ENCODE measurements at regions not wholly inside any gene's neighbourhood (a gene's known extent, or its start where the extent isn't known, plus 50 kb on each side); places are given as distances from the start of the nearest gene placed in this dataset.

DNA sequence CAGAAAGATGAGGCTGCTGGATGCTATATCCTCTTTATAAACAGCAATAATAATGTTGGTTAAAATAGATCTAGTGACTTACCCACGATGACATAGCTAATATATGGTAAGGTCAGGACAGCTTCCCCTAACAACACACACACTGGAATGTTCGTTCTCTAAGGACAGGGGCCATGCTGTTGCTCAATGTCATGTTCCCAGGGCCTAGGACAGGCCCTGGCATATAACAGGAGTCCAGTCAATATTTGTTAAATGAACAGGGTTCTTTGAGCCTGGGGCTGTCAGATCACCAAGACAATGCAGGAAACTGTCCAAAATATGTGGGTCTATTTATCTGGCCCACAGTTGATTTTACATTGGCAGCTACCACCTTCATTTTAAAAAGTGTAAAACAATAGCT, 207.1 kb upstream of the MEX3C start:
- Histone ChIP-seq H3K27ac (no peak overlapping the region), H3K4me2 (ENCODE audit: low read length) (no peak overlapping the region), H3K9me3 (ENCODE audit: control insufficient read depth, low read length) (no peaks in the 10 kb centered on the region), H3K4me1 (no peaks in the 10 kb centered on the region), H3K9ac (no peak overlapping the region), H3K79me2 (no peaks in the 10 kb centered on the region), H2AFZ (no peak overlapping the region), H3K4me3 (ENCODE audit: low read depth, low read length) (no peak overlapping the region), H3K27me3 (ENCODE audit: control insufficient read depth, insufficient read depth, low read length) (no peaks in the 10 kb centered on the region), H3K36me3 (ENCODE audit: control insufficient read depth, insufficient read depth, low read length) (no peaks in the 10 kb centered on the region)
- TF ChIP-seq CTCF (IDR thresholded peaks at IDR 0.05), result no peak

DNA sequence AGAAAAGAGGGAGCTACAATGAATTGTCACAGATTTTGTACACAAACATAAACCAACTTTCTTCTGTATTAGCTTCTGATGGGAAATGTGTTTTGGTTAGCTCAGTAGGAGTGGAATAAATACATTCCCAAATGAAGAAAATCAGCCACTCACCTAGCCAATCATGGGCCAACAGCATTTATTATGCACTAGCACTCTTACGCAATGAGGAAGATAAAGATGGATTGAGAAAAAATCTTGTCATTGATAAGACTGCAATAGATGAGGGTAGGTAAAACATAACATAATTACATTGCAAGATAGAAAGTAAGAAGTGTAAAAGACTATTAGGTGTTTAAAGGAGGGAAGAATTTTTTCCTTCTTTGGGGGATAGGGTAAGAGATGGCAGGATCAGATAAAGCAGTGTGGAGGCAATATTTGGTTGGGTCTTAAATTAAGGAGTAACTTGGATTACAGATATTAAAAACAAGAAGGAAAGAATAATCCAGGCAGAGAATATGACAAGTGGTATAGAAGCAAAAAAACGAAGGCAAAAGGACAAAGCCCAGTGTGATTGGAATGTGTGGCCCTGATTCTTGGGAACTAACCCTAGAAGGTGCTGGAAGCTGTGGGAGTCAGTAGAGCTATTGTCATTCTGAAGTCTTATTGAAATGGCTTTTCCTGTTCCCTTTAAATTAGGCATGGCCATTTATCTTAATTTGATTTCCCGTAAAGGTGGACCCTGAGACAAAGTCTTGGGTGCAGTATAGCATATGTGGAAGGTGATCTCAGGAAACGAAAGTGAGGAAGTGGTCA, 208.4 kb upstream of the MEX3C start:
- Histone ChIP-seq H3K4me1 (no peaks in the 10 kb centered on the region), H3K9ac (no peak overlapping the region), H2AFZ (no peak overlapping the region), H3K27me3 (ENCODE audit: control insufficient read depth, insufficient read depth, low read length) (no peaks in the 10 kb centered on the region), H3K4me3 (ENCODE audit: low read depth, low read length) (no peak overlapping the region), H3K27ac (no peak overlapping the region), H3K36me3 (ENCODE audit: control insufficient read depth, insufficient read depth, low read length) (no peaks in the 10 kb centered on the region), H3K9me3 (ENCODE audit: control insufficient read depth, low read length) (no peaks in the 10 kb centered on the region), H3K4me2 (ENCODE audit: low read length) (no peak overlapping the region), H3K79me2 (no peaks in the 10 kb centered on the region)
- TF ChIP-seq CTCF (IDR thresholded peaks at IDR 0.05), result no peak

GRCh38 chr18:51417643-51418483, 220.4 kb upstream of the MEX3C start:
- Histone ChIP-seq H3K9ac (no peak overlapping the region), H2AFZ (no peak overlapping the region), H3K4me2 (ENCODE audit: low read length) (no peak overlapping the region), H3K4me1 (no peaks in the 10 kb centered on the region), H3K27ac (no peak overlapping the region), H3K27me3 (ENCODE audit: control insufficient read depth, insufficient read depth, low read length) (no peaks in the 10 kb centered on the region), H3K9me3 (ENCODE audit: control insufficient read depth, low read length) (no peaks in the 10 kb centered on the region), H3K79me2 (no peaks in the 10 kb centered on the region), H3K4me3 (ENCODE audit: low read depth, low read length) (no peak overlapping the region), H3K36me3 (ENCODE audit: control insufficient read depth, insufficient read depth, low read length) (no peaks in the 10 kb centered on the region)
- TF ChIP-seq CTCF (IDR thresholded peaks at IDR 0.05), result no peak

DNA sequence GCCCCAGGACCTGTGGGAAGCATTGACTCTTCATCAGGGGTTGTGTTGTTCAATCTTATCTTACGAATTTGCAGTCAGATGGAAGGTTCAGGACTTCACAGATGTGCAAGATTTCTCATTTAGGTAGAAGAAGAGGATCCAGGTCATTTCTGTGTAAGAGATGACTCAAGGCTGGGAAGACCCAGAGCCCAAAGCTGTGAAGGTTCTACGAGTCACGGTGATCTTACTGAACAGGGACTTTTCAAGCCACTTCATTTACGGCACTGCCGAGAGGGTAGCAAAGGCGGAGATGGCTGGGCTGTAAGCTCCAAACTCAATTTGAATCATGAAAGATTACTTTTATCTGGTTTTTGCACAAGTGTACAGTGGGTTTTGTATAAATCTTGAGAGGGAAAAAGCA, 228.0 kb upstream of the MEX3C start:
- H3K9ac ChIP-seq, result no peak overlapping the region
- H2AFZ ChIP-seq, result no peak overlapping the region
- no peak overlapping the region for H3K4me2 ChIP-seq (ENCODE audit: low read length)
- no peaks in the 10 kb centered on the region for H3K36me3 ChIP-seq (ENCODE audit: control insufficient read depth, insufficient read depth, low read length)
- H3K79me2 ChIP-seq, result no peaks in the 10 kb centered on the region
- no peak for TF ChIP-seq CTCF (IDR thresholded peaks at IDR 0.05)
- H3K27me3 ChIP-seq (ENCODE audit: control insufficient read depth, insufficient read depth, low read length), result no peaks in the 10 kb centered on the region
- H3K4me3 ChIP-seq (ENCODE audit: low read depth, low read length), result no peak overlapping the region
- no peaks in the 10 kb centered on the region for H3K4me1 ChIP-seq
- H3K9me3 ChIP-seq (ENCODE audit: control insufficient read depth, low read length), result no peaks in the 10 kb centered on the region
- H3K27ac ChIP-seq, result no peak overlapping the region

All from parathyroid adenoma (tissue), 2 donors.